ENCODE measurements at regions not wholly inside any gene's neighbourhood (a gene's known extent, or its start where the extent isn't known, plus 50 kb on each side); places are given as distances from the start of the nearest gene placed in this dataset.

DNA sequence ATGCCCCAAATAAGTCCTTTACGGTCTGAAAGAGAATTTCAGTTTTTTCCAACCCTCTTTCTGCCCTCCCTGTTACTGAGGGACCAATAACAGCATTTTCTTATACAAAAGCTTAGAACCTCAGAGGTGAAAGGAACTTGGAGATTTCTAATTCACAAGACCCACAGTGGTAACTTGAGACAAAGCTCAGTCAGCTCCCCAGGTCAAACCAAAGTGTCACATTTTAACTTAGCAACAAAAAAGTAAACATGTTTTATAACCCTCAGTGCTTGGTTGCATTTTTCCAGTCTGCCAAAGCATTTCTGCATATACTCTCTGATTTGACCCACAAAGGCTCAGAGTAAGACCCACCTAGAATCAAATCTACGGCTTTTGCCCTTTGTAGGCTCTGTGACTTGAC is 415.2 kb downstream of the VRK1 start:
- no peak for DNase-seq (ENCODE audit: extremely low spot score)
- TF ChIP-seq, protein P1, sequence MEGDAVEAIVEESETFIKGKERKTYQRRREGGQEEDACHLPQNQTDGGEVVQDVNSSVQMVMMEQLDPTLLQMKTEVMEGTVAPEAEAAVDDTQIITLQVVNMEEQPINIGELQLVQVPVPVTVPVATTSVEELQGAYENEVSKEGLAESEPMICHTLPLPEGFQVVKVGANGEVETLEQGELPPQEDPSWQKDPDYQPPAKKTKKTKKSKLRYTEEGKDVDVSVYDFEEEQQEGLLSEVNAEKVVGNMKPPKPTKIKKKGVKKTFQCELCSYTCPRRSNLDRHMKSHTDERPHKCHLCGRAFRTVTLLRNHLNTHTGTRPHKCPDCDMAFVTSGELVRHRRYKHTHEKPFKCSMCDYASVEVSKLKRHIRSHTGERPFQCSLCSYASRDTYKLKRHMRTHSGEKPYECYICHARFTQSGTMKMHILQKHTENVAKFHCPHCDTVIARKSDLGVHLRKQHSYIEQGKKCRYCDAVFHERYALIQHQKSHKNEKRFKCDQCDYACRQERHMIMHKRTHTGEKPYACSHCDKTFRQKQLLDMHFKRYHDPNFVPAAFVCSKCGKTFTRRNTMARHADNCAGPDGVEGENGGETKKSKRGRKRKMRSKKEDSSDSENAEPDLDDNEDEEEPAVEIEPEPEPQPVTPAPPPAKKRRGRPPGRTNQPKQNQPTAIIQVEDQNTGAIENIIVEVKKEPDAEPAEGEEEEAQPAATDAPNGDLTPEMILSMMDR (IDR thresholded peaks at IDR 0.05; ENCODE audit: control extremely low read depth, extremely low read depth, low read depth, missing control alignments) = no peak
- ChIA-PET POLR2A (no interaction called here), CTCF (no interaction called here)

DNA sequence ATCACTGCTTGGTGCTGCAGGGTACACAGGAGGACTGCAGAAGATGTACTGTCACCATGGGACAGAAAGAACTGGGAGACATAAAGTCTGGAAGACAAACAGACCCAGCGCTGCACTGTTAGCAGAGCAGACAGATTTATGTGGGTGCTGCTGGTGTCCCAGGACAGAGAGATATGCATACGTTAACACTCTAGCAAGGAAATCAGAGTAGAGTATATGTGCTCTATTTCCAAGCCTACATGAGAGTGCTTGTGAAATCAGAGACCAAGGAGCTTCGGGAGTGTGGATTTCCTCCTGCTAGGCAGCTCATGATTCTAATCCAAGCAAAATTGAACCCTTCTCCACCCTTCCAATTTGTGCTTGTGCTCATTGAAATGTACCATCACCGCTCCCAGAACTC is 416.5 kb downstream of the VRK1 start:
- DNase-seq (ENCODE audit: extremely low spot score) = no peak
- CTCF ChIA-PET = interaction anchor here (1.6 kb wide), 1 partner anchor 10 kb away, joined by 3 read pairs; no protein-coding TSS in a partner anchor
- TF ChIP-seq, protein P1 (IDR thresholded peaks at IDR 0.05; ENCODE audit: control extremely low read depth, extremely low read depth, low read depth, missing control alignments) = no peak
- POLR2A ChIA-PET = no interaction called here

DNA sequence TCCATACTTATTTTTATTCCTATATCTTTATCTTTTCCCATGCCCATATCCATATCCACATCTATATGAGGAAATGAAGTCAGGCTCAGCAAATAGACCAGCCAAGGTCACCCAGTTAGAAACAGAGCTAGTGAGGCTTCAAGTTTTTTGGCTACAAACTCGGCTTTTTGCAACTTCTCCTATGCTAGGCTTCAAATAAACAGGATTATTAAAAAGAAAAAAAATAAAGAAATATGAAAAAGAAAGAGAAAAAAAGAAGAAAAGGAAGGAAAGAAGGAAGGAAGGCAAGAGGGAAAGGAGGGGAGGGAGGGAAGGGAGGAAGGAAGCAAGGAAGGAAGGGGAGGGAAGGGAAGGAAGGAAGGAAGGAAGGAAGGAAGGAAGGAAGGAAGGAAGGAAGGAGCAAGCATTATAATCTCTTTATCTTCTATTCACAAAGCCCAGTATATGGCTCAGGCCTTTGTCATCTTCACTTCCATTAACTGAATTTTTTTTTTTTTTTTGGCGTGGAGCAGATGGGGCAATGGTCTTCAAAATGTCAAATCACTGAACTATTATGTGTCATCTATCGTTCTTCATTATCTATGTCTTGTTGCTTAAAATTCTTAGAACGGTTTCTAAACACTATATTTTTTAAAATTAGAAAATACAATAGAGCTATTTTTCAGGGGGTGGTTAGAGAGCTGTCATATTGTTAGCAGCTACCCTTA is 418.2 kb downstream of the VRK1 start:
- DNase-seq (ENCODE audit: extremely low spot score) = no peak
- TF ChIP-seq, protein P1 (IDR thresholded peaks at IDR 0.05; ENCODE audit: control extremely low read depth, extremely low read depth, low read depth, missing control alignments) = no peak
- CTCF ChIA-PET = interaction anchor here (1.8 kb wide), 1 partner anchor 12 kb away, joined by 4 read pairs; no protein-coding TSS in a partner anchor
- POLR2A ChIA-PET = no interaction called here

DNA sequence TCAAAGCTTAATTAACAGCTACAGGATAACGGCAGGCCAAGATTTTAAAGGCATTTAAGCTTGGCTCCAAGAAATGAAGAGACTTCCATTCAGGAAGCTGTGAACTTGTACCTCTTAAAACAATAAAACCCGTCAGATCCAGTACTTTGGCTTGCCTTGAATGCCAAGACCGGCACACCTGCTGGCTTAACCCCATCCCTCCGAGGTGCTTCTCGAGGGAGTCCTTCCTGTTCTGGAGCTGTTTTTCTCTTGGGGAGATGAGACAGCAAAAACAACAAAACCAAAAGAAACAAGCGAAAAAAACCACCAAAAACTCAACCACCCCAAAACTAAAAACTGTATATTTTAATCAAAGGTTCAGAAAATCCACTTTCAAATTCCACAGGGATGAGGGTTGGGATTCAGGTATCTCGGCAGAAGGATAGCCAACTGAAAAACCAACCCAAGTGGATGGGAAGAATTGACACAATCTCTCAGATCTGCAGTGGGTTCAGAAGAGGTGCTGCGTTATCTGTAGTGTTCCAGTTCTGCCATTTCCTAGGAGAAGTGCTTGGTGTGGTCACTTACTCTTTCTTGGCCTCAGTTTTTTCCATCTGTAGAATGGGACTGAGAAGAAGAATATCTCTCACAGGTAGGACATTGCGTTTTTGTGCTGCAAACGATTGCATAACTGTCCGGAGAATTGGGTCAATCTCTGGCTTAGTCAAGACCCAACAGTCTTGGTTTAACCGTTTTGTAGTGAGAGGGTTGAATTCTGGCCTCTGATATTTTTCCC is 420.1 kb downstream of the VRK1 start:
- POLR2A ChIA-PET = no interaction called here

DNA sequence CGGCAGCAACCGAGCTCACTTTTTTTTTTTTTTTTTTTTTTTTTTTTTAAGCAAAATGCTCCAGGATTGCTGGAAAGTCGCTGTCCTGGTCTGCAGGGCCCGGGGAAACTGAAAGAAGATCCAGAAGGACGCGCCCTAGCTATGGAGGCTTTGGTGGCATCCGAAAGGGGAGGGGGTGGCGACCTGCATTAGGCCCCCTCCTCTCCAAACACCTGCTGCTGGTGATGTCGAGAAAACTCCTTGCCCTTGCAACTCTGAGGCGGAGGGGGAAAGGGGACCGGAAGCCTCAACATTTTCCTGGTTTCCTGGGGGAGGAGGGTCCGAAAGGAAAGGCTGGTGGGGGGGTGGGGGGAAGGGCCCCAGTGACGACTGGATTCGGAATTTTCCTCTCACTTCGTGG is 421.1 kb downstream of the VRK1 start:
- TF ChIP-seq, protein P1 (IDR thresholded peaks at IDR 0.05; ENCODE audit: control extremely low read depth, extremely low read depth, low read depth, missing control alignments) = no peak
- no peak for DNase-seq (ENCODE audit: extremely low spot score)
- ChIA-PET CTCF (no interaction called here), POLR2A (no interaction called here)

More for the DNA sequence above, 420.1 kb downstream of the VRK1 start:
- no peak for DNase-seq (ENCODE audit: extremely low spot score)
- TF ChIP-seq, protein P1 (IDR thresholded peaks at IDR 0.05; ENCODE audit: control extremely low read depth, extremely low read depth, low read depth, missing control alignments) = no peak
- CTCF ChIA-PET = interaction anchor here (1.2 to 1.8 kb wide), 2 partner anchors 8 to 10 kb away, joined by 3 to 4 read pairs; no protein-coding TSS in a partner anchor

DNA sequence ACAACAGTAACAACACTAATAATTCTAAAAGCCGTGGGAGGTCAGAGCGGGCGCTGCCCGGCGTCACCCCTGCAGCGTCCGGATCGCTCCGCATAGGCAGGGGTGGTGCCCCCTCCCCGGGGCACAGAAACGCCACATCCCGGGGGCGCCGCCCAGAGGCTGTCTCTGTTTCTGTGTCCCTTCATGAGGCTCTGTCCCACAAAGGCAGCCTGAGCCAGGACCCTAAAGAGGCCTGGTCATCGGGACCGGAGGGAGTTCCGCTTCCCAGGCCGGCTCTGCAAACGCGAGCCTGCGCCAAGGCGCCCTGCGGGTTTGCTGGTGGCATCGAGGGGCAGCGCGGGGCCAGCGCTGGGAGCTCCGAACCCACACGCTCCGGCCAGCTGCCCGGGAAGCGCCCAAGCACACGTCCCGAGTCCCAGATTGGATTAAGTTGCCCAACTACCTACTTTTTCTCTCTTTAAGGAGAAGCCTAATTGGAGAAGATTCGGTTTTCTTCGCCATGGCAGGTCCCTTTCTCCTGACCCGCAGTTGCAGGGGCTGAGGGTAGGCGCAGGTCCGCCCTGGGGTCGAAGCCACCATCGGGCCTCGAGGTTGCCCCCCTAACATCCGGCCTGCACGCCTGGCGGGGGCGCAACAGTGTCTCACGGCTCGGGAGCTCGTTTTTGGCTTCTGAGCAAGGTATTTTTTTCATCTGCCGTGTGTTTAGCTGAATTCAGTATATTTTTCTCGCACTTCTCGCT is 421.7 kb downstream of the VRK1 start:
- DNase-seq (ENCODE audit: extremely low spot score) = no peak
- TF ChIP-seq, protein P1 (IDR thresholded peaks at IDR 0.05; ENCODE audit: control extremely low read depth, extremely low read depth, low read depth, missing control alignments) = no peak
- ChIA-PET CTCF (no interaction called here), POLR2A (no interaction called here)
